HFF-Myc (cell line): ENCODE measurements at regions not wholly inside any gene's neighbourhood (a gene's known extent, or its start where the extent isn't known, plus 50 kb on each side); places are given as distances from the start of the nearest gene placed in this dataset.

Source experiments
- DNase-seq: peaks from one replicate; pipeline ENCODE4 v3.0.0-alpha.2; 2011; ENCODE audit warnings: low read depth; ENCODE audit errors: extremely low read depth
- H3K4me3 ChIP-seq: replicated peaks from 2 replicates; pipeline ENCODE4 v1.5.1; 2011; ENCODE audit warnings: low read depth, mild to moderate bottlenecking, control low read depth, low read length
- CTCF ChIP-seq: IDR thresholded peaks from 2 replicates; pipeline ENCODE4 v1.5.1; 2012; ENCODE audit warnings: mild to moderate bottlenecking, low read depth, low read length, control low read depth; ENCODE audit errors: missing control alignments

GRCh38 chr14:56933446-56933845, 123.2 kb upstream of the OTX2 start:
- TF ChIP-seq CTCF: no peak

GRCh38 chr14:56918849-56919574, 108.7 kb upstream of the OTX2 start:
- H3K4me3 ChIP-seq: no peak overlapping the region
- no peak for TF ChIP-seq CTCF
- no peak for DNase-seq

More at GRCh38 chr14:56933446-56933845, 123.2 kb upstream of the OTX2 start:
- H3K4me3 ChIP-seq: no peak overlapping the region
- DNase-seq: no peak

GRCh38 chr14:56905282-56905681, 95.0 kb upstream of the OTX2 start:
- H3K4me3 ChIP-seq: no peak overlapping the region
- no peak for DNase-seq
- no peak for TF ChIP-seq CTCF

GRCh38 chr14:56903304-56903969, 93.2 kb upstream of the OTX2 start:
- no peak overlapping the region for H3K4me3 ChIP-seq
- no peak for TF ChIP-seq CTCF
- DNase-seq: no peak

- no peak for DNase-seq
- no peak for TF ChIP-seq CTCF
- no peak overlapping the region for H3K4me3 ChIP-seq
These were observed 92.1 kb upstream of the OTX2 start for GRCh38 chr14:56902385-56902784.

GRCh38 chr14:56900726-56901125, 90.4 kb upstream of the OTX2 start:
- no peak for DNase-seq
- no peak overlapping the region for H3K4me3 ChIP-seq
- no peak for TF ChIP-seq CTCF
